K562 (cell line): ENCODE measurements at regions not wholly inside any gene's neighbourhood (a gene's known extent, or its start where the extent isn't known, plus 50 kb on each side); places are given as distances from the start of the nearest gene placed in this dataset.

ENCODE experiments used
- CAMTA2 ChIP-seq: fragments of 250-450 bp; sonication (Bioruptor Pico); conservative IDR thresholded peaks from 2 replicates; pipeline ENCODE4 v1.5.1; 2022
- CREB1 ChIP-seq, 2 experiments: sonication (generic) in 1 of 2; formaldehyde crosslinking in 1 of 2; IDR thresholded peaks; 2 replicates each; pipeline versions ENCODE4 v1.6.1 to v1.8.0; 2012 to 2022; ENCODE audit warnings: inconsistent platforms in 1 of 2, mild to moderate bottlenecking in 1 of 2, missing genetic modification reagents in 1 of 2, moderate library complexity in 1 of 2
- EZH2 ChIP-seq: IDR thresholded peaks from 2 replicates; pipeline ENCODE4 v1.6.1; 2012; ENCODE audit warnings: low read depth, mild to moderate bottlenecking, inconsistent platforms, low read length, borderline replicate concordance
- MXI1 ChIP-seq: IDR thresholded peaks from 2 replicates; pipeline ENCODE4 v1.6.1; 2011; ENCODE audit warnings: low read depth, mild to moderate bottlenecking, improper control_type of control experiment, low read length
- POU5F1 ChIP-seq: fragments of 150-350 bp; IDR thresholded peaks from 2 replicates; pipeline ENCODE4 v1.6.1; 2014; ENCODE audit warnings: borderline replicate concordance, low read length, low read depth, mild to moderate bottlenecking; ENCODE audit not compliant: partially characterized antibody
- PURB ChIP-seq: sonication (generic); formaldehyde crosslinking; IDR thresholded peaks from 2 replicates; pipeline ENCODE4 v1.9.0; 2021; ENCODE audit warnings: low read depth, mild to moderate bottlenecking, missing genetic modification reagents
- RBFOX2 ChIP-seq: fragments of 200-400 bp; formaldehyde crosslinking; IDR thresholded peaks from 2 replicates; pipeline ENCODE4 v1.6.1; 2017; ENCODE audit warnings: low read depth, mild to moderate bottlenecking, low read length, moderate library complexity
- TCFL5 ChIP-seq: fragments of 250-450 bp; sonication (Bioruptor Pico); conservative IDR thresholded peaks from 2 replicates; pipeline ENCODE4 v1.6.1; 2021; ENCODE audit warnings: mild to moderate bottlenecking, moderate library complexity, matching md5 sums
- ZBTB17 ChIP-seq: fragments of 450-650 bp; formaldehyde crosslinking; IDR thresholded peaks from 2 replicates; pipeline ENCODE4 v1.4.0; 2020; ENCODE audit warnings: mild to moderate bottlenecking
- ZBTB33 ChIP-seq: sonication (generic); formaldehyde crosslinking; IDR thresholded peaks from 2 replicates; pipeline ENCODE4 v1.8.1; 2023; ENCODE audit warnings: mild to moderate bottlenecking, missing genetic modification reagents
- ZNF133 ChIP-seq: fragments of 250-450 bp; sonication (Bioruptor Pico); IDR thresholded peaks from 2 replicates; pipeline ENCODE4 v1.4.0; 2020; ENCODE audit warnings: mild to moderate bottlenecking
- TF ChIP-seq, protein P1 (sequence below): IDR thresholded peaks from 2 replicates; pipeline ENCODE4 v1.6.1; 2012; ENCODE audit warnings: low read depth, low read length, improper control_type of control experiment, borderline replicate concordance
- TF ChIP-seq, protein P2 (sequence below), 3 experiments: IDR thresholded peaks in 2 of 3; conservative IDR thresholded peaks in 1 of 3; 2 replicates each; pipeline ENCODE4 v1.5.1; 2011 to 2012; ENCODE audit warnings: low read length in 3 of 3, mild to moderate bottlenecking in 3 of 3, control low read depth in 2 of 3, improper control_type of control experiment in 1 of 3, inconsistent platforms in 1 of 3, low read depth in 1 of 3, mixed read lengths in 1 of 3, moderate library complexity in 1 of 3; ENCODE audit not compliant: insufficient read depth in 2 of 3

GRCh38 chr7:67705850-67706249 is 709.2 kb downstream of the TYW1 start:
- TF ChIP-seq, protein P1, sequence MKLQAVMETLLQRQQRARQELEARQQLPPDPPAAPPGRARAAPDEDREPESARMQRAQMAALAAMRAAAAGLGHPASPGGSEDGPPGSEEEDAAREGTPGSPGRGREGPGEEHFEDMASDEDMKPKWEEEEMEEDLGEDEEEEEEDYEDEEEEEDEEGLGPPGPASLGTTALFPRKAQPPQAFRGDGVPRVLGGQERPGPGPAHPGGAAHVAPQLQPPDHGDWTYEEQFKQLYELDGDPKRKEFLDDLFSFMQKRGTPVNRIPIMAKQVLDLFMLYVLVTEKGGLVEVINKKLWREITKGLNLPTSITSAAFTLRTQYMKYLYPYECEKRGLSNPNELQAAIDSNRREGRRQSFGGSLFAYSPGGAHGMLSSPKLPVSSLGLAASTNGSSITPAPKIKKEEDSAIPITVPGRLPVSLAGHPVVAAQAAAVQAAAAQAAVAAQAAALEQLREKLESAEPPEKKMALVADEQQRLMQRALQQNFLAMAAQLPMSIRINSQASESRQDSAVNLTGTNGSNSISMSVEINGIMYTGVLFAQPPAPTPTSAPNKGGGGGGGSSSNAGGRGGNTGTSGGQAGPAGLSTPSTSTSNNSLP, result no peak
- TF ChIP-seq ZNF133 (CRISPR knock-in tag), result no peak
- TF ChIP-seq MXI1, result no peak
- TF ChIP-seq, protein P2, sequence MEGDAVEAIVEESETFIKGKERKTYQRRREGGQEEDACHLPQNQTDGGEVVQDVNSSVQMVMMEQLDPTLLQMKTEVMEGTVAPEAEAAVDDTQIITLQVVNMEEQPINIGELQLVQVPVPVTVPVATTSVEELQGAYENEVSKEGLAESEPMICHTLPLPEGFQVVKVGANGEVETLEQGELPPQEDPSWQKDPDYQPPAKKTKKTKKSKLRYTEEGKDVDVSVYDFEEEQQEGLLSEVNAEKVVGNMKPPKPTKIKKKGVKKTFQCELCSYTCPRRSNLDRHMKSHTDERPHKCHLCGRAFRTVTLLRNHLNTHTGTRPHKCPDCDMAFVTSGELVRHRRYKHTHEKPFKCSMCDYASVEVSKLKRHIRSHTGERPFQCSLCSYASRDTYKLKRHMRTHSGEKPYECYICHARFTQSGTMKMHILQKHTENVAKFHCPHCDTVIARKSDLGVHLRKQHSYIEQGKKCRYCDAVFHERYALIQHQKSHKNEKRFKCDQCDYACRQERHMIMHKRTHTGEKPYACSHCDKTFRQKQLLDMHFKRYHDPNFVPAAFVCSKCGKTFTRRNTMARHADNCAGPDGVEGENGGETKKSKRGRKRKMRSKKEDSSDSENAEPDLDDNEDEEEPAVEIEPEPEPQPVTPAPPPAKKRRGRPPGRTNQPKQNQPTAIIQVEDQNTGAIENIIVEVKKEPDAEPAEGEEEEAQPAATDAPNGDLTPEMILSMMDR (IDR thresholded peaks at IDR 0.05 in 2 of 3, conservative IDR thresholded peaks at IDR 0.05 in 1 of 3; ENCODE audit: insufficient read depth in 2 of 3, low read depth in 1 of 3, low read length in 3 of 3), result no peak
- TF ChIP-seq PURB (CRISPR knock-in tag), result no peak
- TF ChIP-seq ZBTB33 (CRISPR knock-in tag), result no peak
- no peak for TF ChIP-seq CREB1 (IDR thresholded peaks at IDR 0.05)
- no peak for TF ChIP-seq CREB1 (CRISPR knock-in tag; IDR thresholded peaks at IDR 0.05)
- no peak for TF ChIP-seq EZH2
- no peak for TF ChIP-seq RBFOX2
- no peak for TF ChIP-seq CAMTA2 (CRISPR knock-in tag)
- TF ChIP-seq TCFL5, result no peak
- TF ChIP-seq ZBTB17 (CRISPR knock-in tag), result no peak
- no peak for TF ChIP-seq POU5F1
